HCT116 (cell line): ENCODE measurements at regions not wholly inside any gene's neighbourhood (a gene's known extent, or its start where the extent isn't known, plus 50 kb on each side); places are given as distances from the start of the nearest gene placed in this dataset.

Experiments
- ATAC-seq: fragments of 200-7000 bp; cut with Tn5 transposase; 2 replicates; pipeline ENCODE4 v1.9.1; 2020; ENCODE audit warnings: mild to moderate bottlenecking, moderate library complexity
- BruUV-seq: library from RNA; stranded (reverse); fragments of 400-500 nt; replicated peaks from 2 replicates; lab custom pipeline; 2021; lab: Mats Ljungman, UMichigan
- CTCF ChIA-PET: fragments of 300-600 bp; sonication (Branson Sonifier 250); formaldehyde crosslinking; loops from one replicate; lab custom pipeline; 2021; ENCODE audit warnings: antibody characterized with exemption; lab: Charles Lee
- POLR2A ChIA-PET: fragments of 300-600, 350-600 bp; sonication (Branson Sonifier 250); formaldehyde crosslinking; loops from one replicate; lab custom pipeline; 2021; ENCODE audit warnings: antibody characterized with exemption; lab: Charles Lee
- RAD21 ChIA-PET, 2 experiments: fragments of 300-600 bp; sonication (Branson Sonifier 250); formaldehyde crosslinking; loops; one replicate each; lab custom pipeline; 2023; ENCODE audit warnings: low total read pairs in 2 of 2; ENCODE audit not compliant: uncharacterized antibody in 2 of 2, unreplicated experiment in 2 of 2, low non-redundant PET in 1 of 2; lab: Charles Lee
- DNase-seq: peaks from one replicate; pipeline ENCODE4 v3.0.0-alpha.2; 2010; ENCODE audit warnings: low read depth, low spot score
- H2AFZ ChIP-seq: fragments of 200-600 bp; shearing (Covaris generic), sonication (generic); 2 replicates; pipeline ENCODE4 v1.6.1; 2017; ENCODE audit warnings: low read depth, mixed run types, mixed read lengths, antibody characterized with exemption, low read length; ENCODE audit not compliant: poor library complexity, severe bottlenecking
- H3K27ac ChIP-seq: 2 replicates; pipeline ENCODE4 v1.5.1; 2012; ENCODE audit warnings: low read depth, low read length
- H3K27me3 ChIP-seq: fragments of 200-600 bp; sonication (generic); 2 replicates; pipeline ENCODE4 v1.6.1; 2016; ENCODE audit warnings: mixed run types, low read length, mixed read lengths; ENCODE audit not compliant: insufficient read depth
- H3K36me3 ChIP-seq, 2 experiments: fragments of 200-500 bp in 1 of 2; fragments of 200-600 bp in 1 of 2; sonication (Bioruptor generic) in 1 of 2; sonication (generic) in 1 of 2; 2 replicates each; pipeline versions ENCODE4 v1.5.1 to v1.6.1; 2014 to 2016; ENCODE audit warnings: low read length in 2 of 2, inconsistent platforms in 1 of 2, mixed read lengths in 1 of 2, mixed run types in 1 of 2; ENCODE audit not compliant: insufficient read depth in 2 of 2, control insufficient read depth in 1 of 2
- H3K4me1 ChIP-seq, 2 experiments: fragments of 200-600 bp in 1 of 2; sonication (generic) in 1 of 2; 2 replicates each; pipeline versions ENCODE4 v1.5.1 to v1.6.1; 2012 to 2017; ENCODE audit warnings: low read length in 2 of 2, inconsistent platforms in 1 of 2, mild to moderate bottlenecking in 1 of 2, mixed read lengths in 1 of 2, mixed run types in 1 of 2, moderate library complexity in 1 of 2; ENCODE audit not compliant: insufficient read depth in 2 of 2, control insufficient read depth in 1 of 2
- H3K4me2 ChIP-seq: fragments of 200-600 bp; sonication (generic); 2 replicates; pipeline ENCODE4 v1.6.1; 2017; ENCODE audit warnings: mixed run types, low read length, mixed read lengths
- H3K4me3 ChIP-seq, 2 experiments: fragments of 200-600 bp in 1 of 2; sonication (generic) in 1 of 2; replicated peaks in 1 of 2; 2 replicates each; pipeline ENCODE4 v1.5.1; 2011 to 2016; ENCODE audit warnings: low read length in 2 of 2, control low read depth in 1 of 2, low read depth in 1 of 2, mild to moderate bottlenecking in 1 of 2, mixed read lengths in 1 of 2, mixed run types in 1 of 2
- H3K79me2 ChIP-seq: fragments of 200-600 bp; sonication (generic); 2 replicates; pipeline ENCODE4 v1.6.1; 2017; ENCODE audit warnings: mild to moderate bottlenecking, mixed run types, low read length, moderate library complexity, mixed read lengths; ENCODE audit not compliant: insufficient read depth
- H3K9ac ChIP-seq: fragments of 200-600 bp; sonication (generic); 2 replicates; pipeline ENCODE4 v1.6.1; 2016; ENCODE audit warnings: low read length, mixed read lengths
- H3K9me2 ChIP-seq: fragments of 200-600 bp; sonication (generic), shearing (Covaris generic); 2 replicates; pipeline ENCODE4 v1.6.1; 2017; ENCODE audit warnings: mixed run types, mild to moderate bottlenecking, moderate library complexity; ENCODE audit not compliant: insufficient read depth
- H3K9me3 ChIP-seq, 2 experiments: fragments of 200-500 bp in 1 of 2; fragments of 200-600 bp in 1 of 2; sonication (Bioruptor generic) in 1 of 2; sonication (generic) in 1 of 2; 2 replicates each; pipeline ENCODE4 v1.6.1; 2014 to 2017; ENCODE audit warnings: low read length in 2 of 2, mixed read lengths in 2 of 2, inconsistent platforms in 1 of 2, low read depth in 1 of 2, mild to moderate bottlenecking in 1 of 2, mixed run types in 1 of 2, moderate library complexity in 1 of 2; ENCODE audit not compliant: control insufficient read depth in 1 of 2, insufficient read depth in 1 of 2
- H4K20me1 ChIP-seq: fragments of 200-600 bp; sonication (generic), shearing (Covaris generic); 2 replicates; pipeline ENCODE4 v1.6.1; 2017; ENCODE audit warnings: mixed run types, mild to moderate bottlenecking, moderate library complexity; ENCODE audit not compliant: insufficient read depth
- ATF3 ChIP-seq: IDR thresholded peaks from 2 replicates; pipeline ENCODE4 v1.6.1; 2012
- CBX3 ChIP-seq: IDR thresholded peaks from 2 replicates; pipeline ENCODE4 v1.6.1; 2012; ENCODE audit warnings: low read depth
- CEBPB ChIP-seq: IDR thresholded peaks from 2 replicates; pipeline ENCODE4 v1.6.1; 2012; ENCODE audit warnings: low read depth
- EGR1 ChIP-seq: IDR thresholded peaks from 2 replicates; pipeline ENCODE4 v1.6.1; 2012; ENCODE audit warnings: low read depth
- ELF1 ChIP-seq: IDR thresholded peaks from 2 replicates; pipeline ENCODE4 v1.6.1; 2012; ENCODE audit warnings: low read depth, borderline replicate concordance
- EZH2 ChIP-seq: fragments of 200-600 bp; sonication (generic); IDR thresholded peaks from 2 replicates; pipeline ENCODE4 v1.6.1; 2017; ENCODE audit warnings: antibody characterized with exemption, mixed run types
- EZH2phosphoT487 ChIP-seq: fragments of 200-600 bp; IDR thresholded peaks from 2 replicates; pipeline ENCODE4 v1.6.1; 2018; ENCODE audit warnings: antibody characterized with exemption, borderline replicate concordance
- FOSL1 ChIP-seq: IDR thresholded peaks from 2 replicates; pipeline ENCODE4 v1.6.1; 2012; ENCODE audit warnings: low read depth
- MAX ChIP-seq: IDR thresholded peaks from 2 replicates; pipeline ENCODE4 v1.6.1; 2012
- POLR2A ChIP-seq: IDR thresholded peaks from 2 replicates; pipeline ENCODE4 v1.7.0; 2011; ENCODE audit warnings: borderline replicate concordance; ENCODE audit not compliant: insufficient read depth, insufficient read length; ENCODE audit errors: extremely low read depth
- SIN3A ChIP-seq: IDR thresholded peaks from 2 replicates; pipeline ENCODE4 v1.6.1; 2012; ENCODE audit warnings: low read depth
- SP1 ChIP-seq: IDR thresholded peaks from 2 replicates; pipeline ENCODE4 v1.6.1; 2012; ENCODE audit warnings: low read depth
- YY1 ChIP-seq: IDR thresholded peaks from 2 replicates; pipeline ENCODE4 v1.6.1; 2011; ENCODE audit warnings: low read length, low read depth, moderate library complexity, mild to moderate bottlenecking; ENCODE audit not compliant: insufficient replicate concordance; ENCODE audit errors: extremely low read depth
- ZBTB33 ChIP-seq: IDR thresholded peaks from 2 replicates; pipeline ENCODE4 v1.6.1; 2011; ENCODE audit warnings: mild to moderate bottlenecking, low read length, moderate library complexity; ENCODE audit not compliant: insufficient replicate concordance; ENCODE audit errors: extremely low read depth
- ZFX ChIP-seq: fragments of 450-650 bp; IDR thresholded peaks from 2 replicates; pipeline ENCODE4 v1.6.1; 2017
- ZNF274 ChIP-seq: fragments of 200-500 bp; sonication (Bioruptor generic); IDR thresholded peaks from 2 replicates; pipeline ENCODE4 v1.6.1; 2014; ENCODE audit warnings: mild to moderate bottlenecking, low read depth, low read length, inconsistent platforms
- intact Hi-C: fragments of 100-400 bp; cut with micrococcal nuclease; formaldehyde crosslinking; loops from 2 replicates; pipeline ENCODE4 v1.10.0; 2022

GRCh38 chr20:53844259-53844658 lies 226.1 kb downstream of the BCAS1 start:
- Histone ChIP-seq H4K20me1 (no peaks in the 10 kb centered on the region), H3K9ac (no peak overlapping the region), H3K27me3 (no peaks in the 10 kb centered on the region), H3K4me1 (peaks cover 6 to 8% of the 10 kb centered on the region in 2 experiments; a peak in 3 of 4 replicates), H3K9me3 (no peaks in the 10 kb centered on the region), H3K9me2 (no peaks in the 10 kb centered on the region), H3K27ac (no peak overlapping the region)
- POLR2A ChIA-PET = no interaction called here
- CTCF ChIA-PET = no interaction called here
- TF ChIP-seq ZNF274 (no peak), ATF3 (no peak), ELF1 (no peak), CBX3 (no peak), ZFX (no peak), MAX (no peak), POLR2A (no peak), EGR1 (no peak), FOSL1 (no peak), CEBPB (no peak), YY1 (no peak), EZH2phosphoT487 (no peak), SP1 (no peak), SIN3A (no peak)
- TF ChIP-seq, all 23 proteins: peak for 0
- Histone ChIP-seq H3K36me3 (no peaks in the 10 kb centered on the region), H3K4me3 (no peak overlapping the region), H3K4me2 (no peak overlapping the region), H2AFZ (no peak overlapping the region), H3K79me2 (no peaks in the 10 kb centered on the region)
- RAD21 ChIA-PET = no interaction called here
- no peak for ATAC-seq
- no peak for DNase-seq
- BruUV-seq = no TSS peak
- intact Hi-C loops = no loop called here

- intact Hi-C loops = no loop called here
- BruUV-seq = no TSS peak
- CTCF ChIA-PET = no interaction called here
Observed at GRCh38 chr20:53843645-53844044, 226.7 kb downstream of the BCAS1 start.

More at GRCh38 chr20:53843645-53844044, 226.7 kb downstream of the BCAS1 start:
- no peaks in the 10 kb centered on the region for H3K9me2 ChIP-seq
- H4K20me1 ChIP-seq = no peaks in the 10 kb centered on the region
- ChIA-PET POLR2A (no interaction called here), RAD21 (no interaction called here)
- H3K36me3 ChIP-seq = no peaks in the 10 kb centered on the region
- H3K9me3 ChIP-seq = no peaks in the 10 kb centered on the region
- no peaks in the 10 kb centered on the region for H3K79me2 ChIP-seq
- DNase-seq = no peak
- H2AFZ ChIP-seq = no peak overlapping the region
- H3K4me1 ChIP-seq = peaks cover 7 to 8% of the 10 kb centered on the region in 2 experiments; a peak in 3 of 4 replicates
- no peak overlapping the region for H3K4me3 ChIP-seq
- H3K27me3 ChIP-seq = no peaks in the 10 kb centered on the region
- no peak overlapping the region for H3K27ac ChIP-seq
- H3K9ac ChIP-seq = no peak overlapping the region
- TF ChIP-seq EZH2 = no peak
- no peak for TF ChIP-seq ZBTB33
- no peak for TF ChIP-seq ZFX
- no peak for ATAC-seq
- H3K4me2 ChIP-seq = no peak overlapping the region
